Endothelial cell of umbilical vein (primary cell): ENCODE measurements at regions not wholly inside any gene's neighbourhood (a gene's known extent, or its start where the extent isn't known, plus 50 kb on each side); places are given as distances from the start of the nearest gene placed in this dataset. TPM values are rescaled to one million over a fixed set of nuclear protein-coding genes. Genes with fewer than 3 reads are reported as not detected.

Experiments used
- BruUV-seq: library from RNA; stranded (reverse); fragments of 400-500 nt; replicated peaks from 2 replicates; lab custom pipeline; 2021; lab: Mats Ljungman, UMichigan
- CTCF ChIA-PET: fragments of 300-600, 350-600 bp; sonication (Branson Sonifier 250); formaldehyde crosslinking; loops from one replicate; lab custom pipeline; 2021; ENCODE audit warnings: antibody characterized with exemption, inconsistent platforms; lab: Charles Lee
- POLR2A ChIA-PET: fragments of 300-600, 350-600 bp; sonication (Branson Sonifier 250); formaldehyde crosslinking; loops from one replicate; lab custom pipeline; 2021; ENCODE audit warnings: antibody characterized with exemption, inconsistent platforms; lab: Charles Lee
- DNase-seq: peaks from one replicate; pipeline ENCODE4 v3.0.0-alpha.2; 2011; ENCODE audit warnings: low read depth, low spot score
- FAIRE-seq: peaks from 2 replicates; lab custom pipeline; 2011; peaks lifted over from hg19 to GRCh38; lab: Jason Lieb, UNC
- H2AFZ ChIP-seq: 2 replicates; pipeline ENCODE4 v1.6.0; 2012; ENCODE audit warnings: low read depth, low read length, control low read depth, inconsistent platforms
- H3K27ac ChIP-seq: 2 replicates; pipeline ENCODE4 v1.5.1; 2011; ENCODE audit warnings: low read depth, mild to moderate bottlenecking, control low read depth, low read length, moderate library complexity; ENCODE audit not compliant: insufficient read depth
- H3K27me3 ChIP-seq, 2 experiments: 2 replicates each; pipeline versions ENCODE4 v1.6.0 to v1.6.1; 2011; ENCODE audit warnings: low read length in 2 of 2, mixed read lengths in 1 of 2; ENCODE audit not compliant: control insufficient read depth in 2 of 2, insufficient read depth in 2 of 2
- H3K36me3 ChIP-seq, 2 experiments: 2 replicates in 1 of 2; 3 replicates in 1 of 2; pipeline ENCODE4 v1.5.1; 2011; ENCODE audit warnings: low read length in 2 of 2, mild to moderate bottlenecking in 1 of 2, moderate library complexity in 1 of 2; ENCODE audit not compliant: control insufficient read depth in 2 of 2, insufficient read depth in 2 of 2; ENCODE audit errors: extremely low read depth in 1 of 2
- H3K4me1 ChIP-seq: 3 replicates; pipeline ENCODE4 v1.5.1; 2011; ENCODE audit warnings: mild to moderate bottlenecking, low read length; ENCODE audit not compliant: control insufficient read depth, insufficient read depth; ENCODE audit errors: extremely low read depth
- H3K4me2 ChIP-seq: 2 replicates; pipeline ENCODE4 v1.6.1; 2011; ENCODE audit warnings: low read length, control low read depth, mixed read lengths; ENCODE audit not compliant: insufficient read depth
- H3K4me3 ChIP-seq, 3 experiments: fragments of 200-600 bp in 1 of 3; sonication (generic), shearing (Covaris generic) in 1 of 3; replicated peaks in 1 of 3; 2 replicates each; pipeline ENCODE4 v1.5.1; 2011 to 2016; ENCODE audit warnings: control low read depth in 3 of 3, low read length in 3 of 3, mild to moderate bottlenecking in 2 of 3, inconsistent platforms in 1 of 3, low read depth in 1 of 3, moderate library complexity in 1 of 3; ENCODE audit not compliant: insufficient read depth in 1 of 3
- H3K79me2 ChIP-seq: 2 replicates; pipeline ENCODE4 v1.6.0; 2012; ENCODE audit warnings: low read length, inconsistent platforms; ENCODE audit not compliant: control insufficient read depth, insufficient read depth
- H3K9ac ChIP-seq: replicated peaks from 2 replicates; pipeline ENCODE3; 2011; ENCODE audit warnings: low read length, control low read depth; ENCODE audit not compliant: insufficient read depth; ENCODE audit errors: extremely low read depth
- H3K9me1 ChIP-seq: replicated peaks from 3 replicates; pipeline ENCODE4 v1.6.0; 2011; ENCODE audit warnings: mild to moderate bottlenecking, low read length; ENCODE audit not compliant: control insufficient read depth, insufficient read depth; ENCODE audit errors: extremely low read depth
- H3K9me3 ChIP-seq: replicated peaks from 2 replicates; pipeline ENCODE4 v1.5.1; 2012; ENCODE audit warnings: low read length, inconsistent platforms; ENCODE audit not compliant: control insufficient read depth, insufficient read depth
- H4K20me1 ChIP-seq: replicated peaks from 2 replicates; pipeline ENCODE3; 2011; ENCODE audit warnings: mild to moderate bottlenecking, low read length; ENCODE audit not compliant: control insufficient read depth, insufficient read depth; ENCODE audit errors: extremely low read depth
- FOS ChIP-seq: IDR thresholded peaks from 2 replicates; pipeline ENCODE4 v1.6.1; 2011; ENCODE audit warnings: mild to moderate bottlenecking, low read length, moderate library complexity, borderline replicate concordance; ENCODE audit not compliant: insufficient read depth
- JUN ChIP-seq: IDR thresholded peaks from 2 replicates; pipeline ENCODE4 v1.6.1; 2011; ENCODE audit warnings: borderline replicate concordance, low read depth; ENCODE audit not compliant: insufficient read length, insufficient read depth
- MYC ChIP-seq: IDR thresholded peaks from one replicate; pipeline ENCODE4 v1.6.1; 2011; ENCODE audit warnings: mild to moderate bottlenecking, low read depth, low read length
- POLR2AphosphoS5 ChIP-seq: IDR thresholded peaks from 2 replicates; pipeline ENCODE4 v1.6.1; 2012; ENCODE audit warnings: low read depth, mild to moderate bottlenecking, control low read depth, low read length, moderate library complexity; ENCODE audit not compliant: insufficient read depth
- dilution Hi-C: fragments of 300-500 bp; cut with MboI; formaldehyde crosslinking; loops from one replicate; pipeline ENCODE4 v1.15.0; 2019; ENCODE audit warnings: low sequenced_read_pairs; ENCODE audit not compliant: extremely low pct_ligation_motif_present
- intact Hi-C: fragments of 100-400 bp; cut with micrococcal nuclease; formaldehyde crosslinking; loops from one replicate; pipeline ENCODE4 v1.10.0; 2022
- small RNA-seq: library from RNA; depleted of rRNA; stranded (forward); fragments of <200 nt; gene quantifications from one replicate; pipeline ENCODE3, GENCODE V24; 2012; ENCODE audit warnings: low replicate concordance, low read depth; ENCODE audit not compliant: insufficient read depth, insufficient read length
- TF ChIP-seq, protein P1 (sequence below): IDR thresholded peaks from 2 replicates; pipeline ENCODE4 v1.6.1; 2011; ENCODE audit not compliant: insufficient read depth, insufficient read length
- TF ChIP-seq, protein P2 (sequence below), 2 donors: IDR thresholded peaks; 1 replicate in 1 of 2; 2 replicates in 1 of 2; pipeline ENCODE4 v1.5.1; 2011; ENCODE audit warnings: low read length in 2 of 2, mild to moderate bottlenecking in 2 of 2, moderate library complexity in 2 of 2, control low read depth in 1 of 2, inconsistent platforms in 1 of 2, low read depth in 1 of 2; ENCODE audit not compliant: insufficient read depth in 1 of 2; ENCODE audit errors: extremely low read depth in 1 of 2

DNA sequence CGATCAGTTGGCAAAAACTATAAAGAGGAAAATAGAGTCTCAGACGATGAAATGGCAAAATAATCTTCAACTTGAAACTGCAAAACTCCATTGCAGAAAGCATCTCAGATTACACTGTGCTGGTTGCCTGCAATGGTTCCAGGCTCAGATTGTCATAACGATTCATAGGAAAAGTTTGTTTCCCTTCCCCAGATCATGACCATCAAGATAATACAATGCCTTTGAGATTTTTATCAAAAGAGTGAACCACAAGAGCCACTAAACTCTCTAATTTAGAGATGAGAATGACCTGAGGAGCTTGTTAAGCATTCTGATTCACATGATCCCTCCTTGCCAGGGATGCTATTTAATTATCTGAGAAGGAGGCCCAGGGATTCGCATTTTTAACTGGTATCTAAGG, 52.6 kb upstream of the ITGA1 start:
- dilution Hi-C loops: no loop called here
- POLR2A ChIA-PET: no interaction called here
- no peaks in the 10 kb centered on the region for H4K20me1 ChIP-seq

More for the DNA sequence above, 52.6 kb upstream of the ITGA1 start:
- Histone ChIP-seq H3K4me1 (peaks cover 6% of the 10 kb centered on the region), H2AFZ (no peak overlapping the region), H3K9ac (no peak overlapping the region), H3K4me3 (no peak overlapping the region), H3K9me1 (peaks cover 3% of the 10 kb centered on the region), H3K4me2 (no peak overlapping the region), H3K27me3 (no peaks in the 10 kb centered on the region), H3K36me3 (no peaks in the 10 kb centered on the region), H3K9me3 (no peaks in the 10 kb centered on the region), H3K79me2 (no peaks in the 10 kb centered on the region), H3K27ac (no peak overlapping the region)
- CTCF ChIA-PET: no interaction called here
- DNase-seq (no peak), FAIRE-seq (no peak)
- TF ChIP-seq FOS (no peak), MYC (no peak), POLR2AphosphoS5 (no peak), JUN (no peak)
- TF ChIP-seq, protein P1, sequence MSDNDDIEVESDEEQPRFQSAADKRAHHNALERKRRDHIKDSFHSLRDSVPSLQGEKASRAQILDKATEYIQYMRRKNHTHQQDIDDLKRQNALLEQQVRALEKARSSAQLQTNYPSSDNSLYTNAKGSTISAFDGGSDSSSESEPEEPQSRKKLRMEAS: no peak
- TF ChIP-seq, protein P2, sequence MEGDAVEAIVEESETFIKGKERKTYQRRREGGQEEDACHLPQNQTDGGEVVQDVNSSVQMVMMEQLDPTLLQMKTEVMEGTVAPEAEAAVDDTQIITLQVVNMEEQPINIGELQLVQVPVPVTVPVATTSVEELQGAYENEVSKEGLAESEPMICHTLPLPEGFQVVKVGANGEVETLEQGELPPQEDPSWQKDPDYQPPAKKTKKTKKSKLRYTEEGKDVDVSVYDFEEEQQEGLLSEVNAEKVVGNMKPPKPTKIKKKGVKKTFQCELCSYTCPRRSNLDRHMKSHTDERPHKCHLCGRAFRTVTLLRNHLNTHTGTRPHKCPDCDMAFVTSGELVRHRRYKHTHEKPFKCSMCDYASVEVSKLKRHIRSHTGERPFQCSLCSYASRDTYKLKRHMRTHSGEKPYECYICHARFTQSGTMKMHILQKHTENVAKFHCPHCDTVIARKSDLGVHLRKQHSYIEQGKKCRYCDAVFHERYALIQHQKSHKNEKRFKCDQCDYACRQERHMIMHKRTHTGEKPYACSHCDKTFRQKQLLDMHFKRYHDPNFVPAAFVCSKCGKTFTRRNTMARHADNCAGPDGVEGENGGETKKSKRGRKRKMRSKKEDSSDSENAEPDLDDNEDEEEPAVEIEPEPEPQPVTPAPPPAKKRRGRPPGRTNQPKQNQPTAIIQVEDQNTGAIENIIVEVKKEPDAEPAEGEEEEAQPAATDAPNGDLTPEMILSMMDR (IDR thresholded peaks at IDR 0.05; ENCODE audit: extremely low read depth in 1 of 2, insufficient read depth in 1 of 2, low read depth in 1 of 2, low read length in 2 of 2): no peak
- intact Hi-C loops: no loop called here
- BruUV-seq: no TSS peak

Small RNAs in the stretch of these regions (small RNA-seq; reads per million reads assigned to genes)
- gene RPS17P11: not detected
